HepG2 (cell line): ENCODE measurements at regions not wholly inside any gene's neighbourhood (a gene's known extent, or its start where the extent isn't known, plus 50 kb on each side); places are given as distances from the start of the nearest gene placed in this dataset.

ENCODE experiments used
- EZH2 ChIP-seq: conservative IDR thresholded peaks from 2 replicates; pipeline ENCODE4 v1.6.1; 2012; ENCODE audit warnings: mild to moderate bottlenecking, low read depth, low read length, moderate library complexity
- FOSL2 ChIP-seq: sonication (generic); formaldehyde crosslinking; IDR thresholded peaks from 2 replicates; pipeline ENCODE4 v1.4.0; 2020; ENCODE audit warnings: missing genetic modification reagents
- MYPOP ChIP-seq: sonication (generic); formaldehyde crosslinking; IDR thresholded peaks from 2 replicates; pipeline ENCODE4 v1.8.1; 2023; ENCODE audit warnings: mild to moderate bottlenecking, moderate library complexity, missing genetic modification reagents
- POLR2AphosphoS5 ChIP-seq: IDR thresholded peaks from 2 replicates; pipeline ENCODE4 v1.6.1; 2012; ENCODE audit warnings: low read depth, low read length
- ZNF263 ChIP-seq: sonication (generic); formaldehyde crosslinking; IDR thresholded peaks from 2 replicates; pipeline ENCODE4 v1.4.0; 2020; ENCODE audit warnings: missing genetic modification reagents
- ZNF563 ChIP-seq: sonication (generic); formaldehyde crosslinking; IDR thresholded peaks from 2 replicates; pipeline ENCODE4 v1.8.0; 2022; ENCODE audit warnings: mild to moderate bottlenecking, moderate library complexity, missing genetic modification reagents
- ZNF841 ChIP-seq: sonication (generic); formaldehyde crosslinking; IDR thresholded peaks from 2 replicates; pipeline ENCODE4 v1.8.1; 2023; ENCODE audit warnings: missing genetic modification reagents, borderline replicate concordance
- TF ChIP-seq, protein P1 (sequence below): sonication (generic); formaldehyde crosslinking; IDR thresholded peaks from 2 replicates; pipeline ENCODE4 v1.4.0; 2020; ENCODE audit warnings: mild to moderate bottlenecking, missing genetic modification reagents
- TF ChIP-seq, protein P2 (sequence below): sonication (generic); formaldehyde crosslinking; IDR thresholded peaks from 2 replicates; pipeline ENCODE4 v1.9.0; 2021; ENCODE audit warnings: missing genetic modification reagents, mild to moderate bottlenecking, borderline replicate concordance

DNA sequence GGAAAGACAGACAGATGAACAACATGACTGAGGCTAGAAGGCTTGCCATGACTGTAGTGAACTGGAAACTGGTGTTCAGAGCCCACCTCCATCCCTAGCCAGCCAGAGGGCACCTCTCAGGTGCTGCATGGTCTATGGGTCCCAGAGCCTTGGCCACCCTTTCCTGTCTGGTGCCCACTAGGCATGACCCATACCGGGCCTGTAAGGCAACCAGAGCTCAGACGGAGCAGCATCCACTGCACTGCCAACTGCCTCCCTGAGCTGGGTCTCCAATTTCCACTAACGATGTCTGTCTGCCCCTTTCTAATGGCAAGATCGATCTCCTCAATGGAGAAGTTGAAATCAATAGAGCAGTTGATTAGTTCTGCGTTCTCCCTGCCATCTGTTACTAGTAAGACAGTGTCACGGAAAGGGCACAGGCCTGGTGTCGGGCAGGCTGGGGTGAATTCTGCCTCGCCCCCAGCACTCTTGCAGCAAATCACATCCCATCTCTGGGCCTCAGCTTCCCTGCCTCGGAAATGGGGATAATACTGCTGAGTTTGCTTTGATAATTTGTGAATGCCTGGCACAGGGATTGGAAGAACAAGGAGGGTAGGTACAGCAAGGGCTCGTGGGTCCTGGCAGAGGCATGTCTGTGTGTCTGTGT lies 172.3 kb upstream of the MVB12B start:
- TF ChIP-seq POLR2AphosphoS5 (no peak), EZH2 (no peak), ZNF563 (CRISPR knock-in tag) (no peak), ZNF263 (no peak), FOSL2 (CRISPR knock-in tag) (no peak), MYPOP (CRISPR knock-in tag) (no peak), ZNF841 (no peak)
- TF ChIP-seq, protein P1, sequence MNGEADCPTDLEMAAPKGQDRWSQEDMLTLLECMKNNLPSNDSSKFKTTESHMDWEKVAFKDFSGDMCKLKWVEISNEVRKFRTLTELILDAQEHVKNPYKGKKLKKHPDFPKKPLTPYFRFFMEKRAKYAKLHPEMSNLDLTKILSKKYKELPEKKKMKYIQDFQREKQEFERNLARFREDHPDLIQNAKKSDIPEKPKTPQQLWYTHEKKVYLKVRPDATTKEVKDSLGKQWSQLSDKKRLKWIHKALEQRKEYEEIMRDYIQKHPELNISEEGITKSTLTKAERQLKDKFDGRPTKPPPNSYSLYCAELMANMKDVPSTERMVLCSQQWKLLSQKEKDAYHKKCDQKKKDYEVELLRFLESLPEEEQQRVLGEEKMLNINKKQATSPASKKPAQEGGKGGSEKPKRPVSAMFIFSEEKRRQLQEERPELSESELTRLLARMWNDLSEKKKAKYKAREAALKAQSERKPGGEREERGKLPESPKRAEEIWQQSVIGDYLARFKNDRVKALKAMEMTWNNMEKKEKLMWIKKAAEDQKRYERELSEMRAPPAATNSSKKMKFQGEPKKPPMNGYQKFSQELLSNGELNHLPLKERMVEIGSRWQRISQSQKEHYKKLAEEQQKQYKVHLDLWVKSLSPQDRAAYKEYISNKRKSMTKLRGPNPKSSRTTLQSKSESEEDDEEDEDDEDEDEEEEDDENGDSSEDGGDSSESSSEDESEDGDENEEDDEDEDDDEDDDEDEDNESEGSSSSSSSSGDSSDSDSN (CRISPR knock-in tag) = no peak
- TF ChIP-seq, protein P2, sequence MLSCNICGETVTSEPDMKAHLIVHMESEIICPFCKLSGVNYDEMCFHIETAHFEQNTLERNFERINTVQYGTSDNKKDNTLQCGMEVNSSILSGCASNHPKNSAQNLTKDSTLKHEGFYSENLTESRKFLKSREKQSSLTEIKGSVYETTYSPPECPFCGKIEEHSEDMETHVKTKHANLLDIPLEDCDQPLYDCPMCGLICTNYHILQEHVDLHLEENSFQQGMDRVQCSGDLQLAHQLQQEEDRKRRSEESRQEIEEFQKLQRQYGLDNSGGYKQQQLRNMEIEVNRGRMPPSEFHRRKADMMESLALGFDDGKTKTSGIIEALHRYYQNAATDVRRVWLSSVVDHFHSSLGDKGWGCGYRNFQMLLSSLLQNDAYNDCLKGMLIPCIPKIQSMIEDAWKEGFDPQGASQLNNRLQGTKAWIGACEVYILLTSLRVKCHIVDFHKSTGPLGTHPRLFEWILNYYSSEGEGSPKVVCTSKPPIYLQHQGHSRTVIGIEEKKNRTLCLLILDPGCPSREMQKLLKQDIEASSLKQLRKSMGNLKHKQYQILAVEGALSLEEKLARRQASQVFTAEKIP (CRISPR knock-in tag) = no peak
